K562 (cell line): ENCODE measurements at regions not wholly inside any gene's neighbourhood (a gene's known extent, or its start where the extent isn't known, plus 50 kb on each side); places are given as distances from the start of the nearest gene placed in this dataset.

Source experiments
- BACH1 ChIP-seq: fragments of 200-800 bp; sonication (Bioruptor generic); IDR thresholded peaks from 2 replicates; pipeline ENCODE4 v1.6.1; 2016; ENCODE audit warnings: missing genetic modification characterization, missing compliant biosample characterization
- DPF2 ChIP-seq: fragments of 450-650 bp; IDR thresholded peaks from 2 replicates; pipeline ENCODE4 v1.6.1; 2016
- ETV5 ChIP-seq: sonication (generic); formaldehyde crosslinking; IDR thresholded peaks from 2 replicates; pipeline ENCODE4 v1.4.0; 2020; ENCODE audit warnings: low read depth, mild to moderate bottlenecking, missing genetic modification reagents
- FOXJ2 ChIP-seq: fragments of 200-800 bp; sonication (Bioruptor generic); IDR thresholded peaks from 2 replicates; pipeline ENCODE4 v1.6.1; 2016; ENCODE audit warnings: missing genetic modification characterization, missing compliant biosample characterization
- FOXM1 ChIP-seq, 2 experiments: fragments of 450-650 bp in 1 of 2; sonication (generic) in 1 of 2; formaldehyde crosslinking in 1 of 2; IDR thresholded peaks; 2 replicates each; pipeline versions ENCODE4 v1.6.1 to v1.9.0; 2017 to 2022; ENCODE audit warnings: low read depth in 2 of 2, mild to moderate bottlenecking in 2 of 2, missing genetic modification reagents in 1 of 2, moderate library complexity in 1 of 2
- SMAD2 ChIP-seq: fragments of 150-350 bp; IDR thresholded peaks from 2 replicates; pipeline ENCODE4 v1.6.1; 2014; ENCODE audit warnings: low read depth, mild to moderate bottlenecking, low read length
- YY1 ChIP-seq, 3 experiments: IDR thresholded peaks; 2 replicates each; pipeline ENCODE4 v1.6.1; 2011; ENCODE audit warnings: low read length in 2 of 3, mild to moderate bottlenecking in 2 of 3, moderate library complexity in 2 of 3, borderline replicate concordance in 1 of 3, control low read depth in 1 of 3, low read depth in 1 of 3; ENCODE audit not compliant: insufficient read depth in 3 of 3, insufficient replicate concordance in 2 of 3, control insufficient read depth in 1 of 3, insufficient read length in 1 of 3; ENCODE audit errors: extremely low read depth in 1 of 3
- ZNF318 ChIP-seq, 2 experiments: fragments of 450-650 bp; IDR thresholded peaks; 2 replicates each; pipeline ENCODE4 v1.6.1; 2016; ENCODE audit warnings: mild to moderate bottlenecking in 2 of 2, borderline replicate concordance in 1 of 2, low read depth in 1 of 2, moderate library complexity in 1 of 2
- TF ChIP-seq, protein P1 (sequence below): fragments of 200-400 bp; formaldehyde crosslinking; IDR thresholded peaks from 2 replicates; pipeline ENCODE4 v1.6.1; 2017; ENCODE audit warnings: mild to moderate bottlenecking, low read depth, low read length, moderate library complexity
- TF ChIP-seq, protein P2 (sequence below): fragments of 450-650 bp; IDR thresholded peaks from 2 replicates; pipeline ENCODE4 v1.6.1; 2017; ENCODE audit warnings: antibody characterized with exemption, mild to moderate bottlenecking

- TF ChIP-seq ZNF318 (IDR thresholded peaks at IDR 0.05; ENCODE audit: borderline replicate concordance in 1 of 2, low read depth in 1 of 2) (no peak), ETV5 (no peak), BACH1 (tag) (peak; percentile 93), DPF2 (peak; percentile 36; the same call in 1 of the 2 replicates), YY1 (IDR thresholded peaks at IDR 0.05; ENCODE audit: borderline replicate concordance in 1 of 3, control insufficient read depth in 1 of 3, extremely low read depth in 1 of 3, insufficient read depth in 3 of 3, insufficient read length in 1 of 3, insufficient replicate concordance in 2 of 3, low read depth in 1 of 3, low read length in 2 of 3) (peak in 1 of 3 experiments; percentile 38), SMAD2 (no peak), FOXJ2 (tag) (peak; percentile 54; the same call in 1 of the 2 replicates), FOXM1 (IDR thresholded peaks at IDR 0.05; ENCODE audit: low read depth) (no peak), FOXM1 (CRISPR knock-in tag; IDR thresholded peaks at IDR 0.05; ENCODE audit: low read depth) (no peak)
- TF ChIP-seq, protein P1, sequence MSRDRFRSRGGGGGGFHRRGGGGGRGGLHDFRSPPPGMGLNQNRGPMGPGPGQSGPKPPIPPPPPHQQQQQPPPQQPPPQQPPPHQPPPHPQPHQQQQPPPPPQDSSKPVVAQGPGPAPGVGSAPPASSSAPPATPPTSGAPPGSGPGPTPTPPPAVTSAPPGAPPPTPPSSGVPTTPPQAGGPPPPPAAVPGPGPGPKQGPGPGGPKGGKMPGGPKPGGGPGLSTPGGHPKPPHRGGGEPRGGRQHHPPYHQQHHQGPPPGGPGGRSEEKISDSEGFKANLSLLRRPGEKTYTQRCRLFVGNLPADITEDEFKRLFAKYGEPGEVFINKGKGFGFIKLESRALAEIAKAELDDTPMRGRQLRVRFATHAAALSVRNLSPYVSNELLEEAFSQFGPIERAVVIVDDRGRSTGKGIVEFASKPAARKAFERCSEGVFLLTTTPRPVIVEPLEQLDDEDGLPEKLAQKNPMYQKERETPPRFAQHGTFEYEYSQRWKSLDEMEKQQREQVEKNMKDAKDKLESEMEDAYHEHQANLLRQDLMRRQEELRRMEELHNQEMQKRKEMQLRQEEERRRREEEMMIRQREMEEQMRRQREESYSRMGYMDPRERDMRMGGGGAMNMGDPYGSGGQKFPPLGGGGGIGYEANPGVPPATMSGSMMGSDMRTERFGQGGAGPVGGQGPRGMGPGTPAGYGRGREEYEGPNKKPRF, result no peak
- TF ChIP-seq, protein P2, sequence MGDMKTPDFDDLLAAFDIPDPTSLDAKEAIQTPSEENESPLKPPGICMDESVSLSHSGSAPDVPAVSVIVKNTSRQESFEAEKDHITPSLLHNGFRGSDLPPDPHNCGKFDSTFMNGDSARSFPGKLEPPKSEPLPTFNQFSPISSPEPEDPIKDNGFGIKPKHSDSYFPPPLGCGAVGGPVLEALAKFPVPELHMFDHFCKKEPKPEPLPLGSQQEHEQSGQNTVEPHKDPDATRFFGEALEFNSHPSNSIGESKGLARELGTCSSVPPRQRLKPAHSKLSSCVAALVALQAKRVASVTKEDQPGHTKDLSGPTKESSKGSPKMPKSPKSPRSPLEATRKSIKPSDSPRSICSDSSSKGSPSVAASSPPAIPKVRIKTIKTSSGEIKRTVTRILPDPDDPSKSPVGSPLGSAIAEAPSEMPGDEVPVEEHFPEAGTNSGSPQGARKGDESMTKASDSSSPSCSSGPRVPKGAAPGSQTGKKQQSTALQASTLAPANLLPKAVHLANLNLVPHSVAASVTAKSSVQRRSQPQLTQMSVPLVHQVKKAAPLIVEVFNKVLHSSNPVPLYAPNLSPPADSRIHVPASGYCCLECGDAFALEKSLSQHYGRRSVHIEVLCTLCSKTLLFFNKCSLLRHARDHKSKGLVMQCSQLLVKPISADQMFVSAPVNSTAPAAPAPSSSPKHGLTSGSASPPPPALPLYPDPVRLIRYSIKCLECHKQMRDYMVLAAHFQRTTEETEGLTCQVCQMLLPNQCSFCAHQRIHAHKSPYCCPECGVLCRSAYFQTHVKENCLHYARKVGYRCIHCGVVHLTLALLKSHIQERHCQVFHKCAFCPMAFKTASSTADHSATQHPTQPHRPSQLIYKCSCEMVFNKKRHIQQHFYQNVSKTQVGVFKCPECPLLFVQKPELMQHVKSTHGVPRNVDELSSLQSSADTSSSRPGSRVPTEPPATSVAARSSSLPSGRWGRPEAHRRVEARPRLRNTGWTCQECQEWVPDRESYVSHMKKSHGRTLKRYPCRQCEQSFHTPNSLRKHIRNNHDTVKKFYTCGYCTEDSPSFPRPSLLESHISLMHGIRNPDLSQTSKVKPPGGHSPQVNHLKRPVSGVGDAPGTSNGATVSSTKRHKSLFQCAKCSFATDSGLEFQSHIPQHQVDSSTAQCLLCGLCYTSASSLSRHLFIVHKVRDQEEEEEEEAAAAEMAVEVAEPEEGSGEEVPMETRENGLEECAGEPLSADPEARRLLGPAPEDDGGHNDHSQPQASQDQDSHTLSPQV, result 0 out of 2 replicates have a peak, but pooled peaks have one; percentile 45
These were observed 96.1 kb upstream of the ZC3H11B start (continued) for GRCh38 chr1:219708919-219709543.
